HUES6 (cell line): ENCODE measurements at regions not wholly inside any gene's neighbourhood (a gene's known extent, or its start where the extent isn't known, plus 50 kb on each side); places are given as distances from the start of the nearest gene placed in this dataset.

Experiments used
- H3K27ac ChIP-seq: 2 replicates; pipeline ENCODE4 v1.7.0; 2013; ENCODE audit warnings: low read depth, mild to moderate bottlenecking, low read length, inconsistent platforms
- H3K27me3 ChIP-seq: 2 replicates; pipeline ENCODE4 v1.6.1; 2013; ENCODE audit warnings: low read length; ENCODE audit not compliant: control insufficient read depth, insufficient read depth
- H3K36me3 ChIP-seq: 2 replicates; pipeline ENCODE4 v1.6.1; 2013; ENCODE audit warnings: low read length; ENCODE audit not compliant: control insufficient read depth, insufficient read depth
- H3K4me1 ChIP-seq: 2 replicates; pipeline ENCODE4 v1.6.1; 2013; ENCODE audit warnings: low read length; ENCODE audit not compliant: control insufficient read depth, insufficient read depth
- H3K4me3 ChIP-seq: 2 replicates; pipeline ENCODE4 v1.5.1; 2013; ENCODE audit warnings: low read depth, low read length
- H3K9ac ChIP-seq: one replicate; pipeline ENCODE4 v1.6.1; 2013; ENCODE audit warnings: mild to moderate bottlenecking, low read length
- H3K9me3 ChIP-seq: 2 replicates; pipeline ENCODE4 v1.6.1; 2013; ENCODE audit warnings: low read depth, low read length; ENCODE audit not compliant: control insufficient read depth, insufficient read depth

DNA sequence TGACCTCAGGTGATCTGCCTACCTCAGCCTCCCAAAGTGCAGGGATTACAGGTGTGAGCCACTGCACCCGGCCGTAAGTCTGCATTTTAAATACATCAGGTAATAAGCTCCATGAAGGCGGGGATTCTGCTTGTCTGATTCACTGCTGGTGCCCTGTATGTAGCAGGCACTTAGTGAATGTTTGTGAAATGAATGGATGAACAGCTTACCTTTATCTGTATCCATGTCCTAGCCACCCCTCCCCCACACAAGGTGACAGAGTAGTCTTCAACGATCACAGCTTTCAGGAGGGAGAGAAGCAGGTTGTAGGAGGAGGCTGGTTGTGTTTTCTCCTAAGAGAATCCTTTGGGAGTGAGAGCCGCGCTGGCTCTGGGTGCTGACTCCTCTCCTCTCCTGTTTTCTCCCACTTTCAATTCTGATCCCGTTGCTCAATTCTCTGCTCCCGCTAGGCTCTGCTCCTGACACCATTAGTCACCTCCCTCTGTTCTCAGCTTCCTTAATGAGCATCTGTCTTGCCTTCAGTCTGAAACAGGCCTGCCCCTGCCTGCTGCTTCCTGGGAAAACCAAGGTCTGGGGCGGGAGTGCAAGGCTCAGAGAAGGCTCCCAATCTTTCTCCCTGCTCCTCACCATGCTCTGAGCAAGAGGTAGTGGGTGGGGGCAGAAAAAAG, 88.8 kb upstream of the CTNNA1 start:
- Histone ChIP-seq H3K27me3 (no peaks in the 10 kb centered on the region), H3K9me3 (no peaks in the 10 kb centered on the region), H3K4me3 (no peak overlapping the region), H3K36me3 (no peaks in the 10 kb centered on the region), H3K27ac (no peak overlapping the region), H3K4me1 (peaks cover 21% of the 10 kb centered on the region), H3K9ac (no peak overlapping the region)

DNA sequence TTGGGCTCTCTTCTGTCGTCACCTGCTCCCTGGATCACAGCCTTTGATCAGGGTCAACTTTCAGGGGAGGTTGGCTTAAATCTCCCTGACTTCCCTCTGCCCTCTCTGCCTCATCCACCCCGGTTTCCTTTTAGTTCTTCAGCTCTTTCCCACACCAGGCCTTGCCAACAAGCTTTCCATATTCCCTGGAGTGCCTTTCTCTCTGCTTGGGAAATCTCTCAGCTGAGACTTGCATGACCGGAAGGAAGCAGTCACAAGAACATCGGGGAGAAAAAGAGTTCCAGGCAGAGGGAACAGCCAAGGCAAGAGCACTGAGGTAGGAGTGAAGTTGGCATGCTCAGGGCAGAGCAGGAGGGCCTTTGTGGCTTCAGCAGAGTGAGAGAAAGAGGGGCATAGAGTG, 88.4 kb upstream of the HSPA9 start:
- Histone ChIP-seq H3K9ac (no peak overlapping the region), H3K27ac (no peak overlapping the region), H3K36me3 (no peaks in the 10 kb centered on the region), H3K4me3 (no peak overlapping the region), H3K9me3 (no peaks in the 10 kb centered on the region), H3K4me1 (peaks cover 15% of the 10 kb centered on the region), H3K27me3 (no peaks in the 10 kb centered on the region)

DNA sequence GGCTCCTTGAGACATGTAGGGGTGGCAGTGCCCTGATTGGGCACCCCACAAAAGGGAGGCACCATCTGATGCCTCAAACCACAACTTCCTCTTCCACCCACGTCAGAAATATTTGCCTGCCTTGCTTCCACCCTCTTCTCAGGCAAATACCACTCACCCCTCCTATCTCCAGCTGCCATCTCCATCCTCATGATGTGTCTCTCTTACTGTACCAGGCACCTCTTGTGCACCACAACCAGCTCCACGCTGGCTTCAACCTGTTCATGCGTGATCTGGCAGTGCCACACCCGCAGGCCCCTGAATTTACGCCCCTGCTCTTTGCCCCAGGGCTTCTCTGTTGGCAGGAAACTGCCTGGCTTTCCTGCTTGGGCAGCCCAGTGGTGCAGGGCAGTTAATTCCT, 87.8 kb upstream of the HSPA9 start:
- Histone ChIP-seq H3K27me3 (no peaks in the 10 kb centered on the region), H3K36me3 (no peaks in the 10 kb centered on the region), H3K4me3 (no peak overlapping the region), H3K9ac (no peak overlapping the region), H3K4me1 (peaks cover 15% of the 10 kb centered on the region), H3K27ac (no peak overlapping the region), H3K9me3 (no peaks in the 10 kb centered on the region)

DNA sequence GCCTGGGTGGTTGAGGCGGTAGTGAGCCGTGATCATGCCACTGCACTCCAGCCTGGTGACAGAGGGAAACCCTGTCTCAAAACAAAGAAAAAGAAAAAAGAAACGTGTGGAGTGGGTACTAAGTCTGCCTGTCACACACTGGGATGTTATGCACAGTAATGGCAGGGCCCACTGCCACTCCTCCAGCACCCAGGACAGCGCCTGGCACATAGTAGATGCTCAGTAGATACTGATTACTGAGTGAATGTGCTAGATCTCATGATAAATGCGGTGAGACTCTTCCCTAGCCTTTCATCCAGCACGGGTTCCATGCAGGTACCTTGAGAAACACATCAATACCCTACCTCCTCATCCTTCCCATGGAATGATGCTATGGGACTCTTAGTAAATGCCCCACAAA, 87.4 kb upstream of the HSPA9 start:
- H3K9ac ChIP-seq: no peak overlapping the region
- no peak overlapping the region for H3K27ac ChIP-seq
- no peak overlapping the region for H3K4me3 ChIP-seq
- no peaks in the 10 kb centered on the region for H3K9me3 ChIP-seq
- H3K27me3 ChIP-seq: no peaks in the 10 kb centered on the region
- H3K4me1 ChIP-seq: peaks cover 15% of the 10 kb centered on the region
- no peaks in the 10 kb centered on the region for H3K36me3 ChIP-seq

DNA sequence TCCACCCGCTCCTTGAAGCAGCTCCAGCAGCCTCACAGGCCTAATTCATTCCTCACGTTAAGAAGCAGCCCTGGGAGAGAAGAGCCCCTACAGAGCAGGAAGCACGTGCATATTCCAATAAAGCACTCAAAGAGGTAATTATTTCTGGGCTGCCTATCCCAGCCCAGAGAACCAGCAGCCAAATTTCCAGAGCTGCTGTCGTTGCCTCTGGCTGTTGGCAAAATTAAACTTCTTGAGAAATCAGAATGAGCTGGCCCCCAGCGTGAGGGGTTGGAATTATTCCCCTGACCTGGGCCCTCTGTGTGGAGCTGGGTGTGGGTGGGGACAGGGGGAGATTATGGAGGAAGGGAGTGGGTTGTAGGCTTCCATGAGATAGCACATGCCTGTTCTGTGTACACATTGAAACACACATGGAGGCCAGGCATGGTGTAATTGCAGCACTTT, 86.8 kb upstream of the HSPA9 start:
- Histone ChIP-seq H3K36me3 (no peaks in the 10 kb centered on the region), H3K27me3 (no peaks in the 10 kb centered on the region), H3K9ac (no peak overlapping the region), H3K9me3 (no peaks in the 10 kb centered on the region), H3K4me3 (no peak overlapping the region), H3K27ac (no peak overlapping the region), H3K4me1 (peaks cover 17% of the 10 kb centered on the region)

DNA sequence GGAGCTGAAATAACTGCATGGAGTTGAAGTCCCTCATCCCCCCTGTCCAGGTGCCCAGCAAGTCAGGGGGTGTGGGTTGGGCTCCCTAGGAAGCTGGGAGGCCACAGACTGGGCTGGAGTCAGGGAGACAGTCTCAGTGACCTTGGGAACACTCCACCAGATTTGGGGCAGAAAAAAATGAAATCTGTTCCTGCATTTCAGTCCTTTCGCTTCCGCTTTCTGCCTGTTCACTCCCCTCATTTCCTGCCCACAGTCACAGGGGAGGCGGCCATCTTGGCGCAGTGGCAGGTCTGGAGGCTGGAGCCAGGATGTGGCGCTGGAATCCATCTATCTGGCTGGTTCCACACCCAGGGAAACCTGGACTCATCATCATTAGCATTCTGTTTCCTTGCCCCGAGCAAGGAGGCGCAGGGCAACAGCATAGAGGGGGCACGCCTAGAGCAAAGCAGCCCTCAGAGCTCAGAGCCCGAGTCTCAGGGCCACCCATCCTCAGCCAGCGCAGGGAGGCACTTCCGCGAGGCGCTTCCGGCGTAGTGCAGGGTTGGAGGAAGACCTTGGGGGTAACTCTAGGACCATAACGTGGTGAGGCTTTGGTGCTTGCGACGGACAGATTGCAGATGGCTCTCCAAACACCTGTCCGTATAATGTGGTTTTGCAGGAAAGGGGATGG, 86.2 kb upstream of the HSPA9 start:
- Histone ChIP-seq H3K9me3 (no peaks in the 10 kb centered on the region), H3K36me3 (no peaks in the 10 kb centered on the region), H3K27ac (no peak overlapping the region), H3K4me1 (peaks cover 19% of the 10 kb centered on the region), H3K4me3 (no peak overlapping the region), H3K27me3 (no peaks in the 10 kb centered on the region), H3K9ac (no peak overlapping the region)

DNA sequence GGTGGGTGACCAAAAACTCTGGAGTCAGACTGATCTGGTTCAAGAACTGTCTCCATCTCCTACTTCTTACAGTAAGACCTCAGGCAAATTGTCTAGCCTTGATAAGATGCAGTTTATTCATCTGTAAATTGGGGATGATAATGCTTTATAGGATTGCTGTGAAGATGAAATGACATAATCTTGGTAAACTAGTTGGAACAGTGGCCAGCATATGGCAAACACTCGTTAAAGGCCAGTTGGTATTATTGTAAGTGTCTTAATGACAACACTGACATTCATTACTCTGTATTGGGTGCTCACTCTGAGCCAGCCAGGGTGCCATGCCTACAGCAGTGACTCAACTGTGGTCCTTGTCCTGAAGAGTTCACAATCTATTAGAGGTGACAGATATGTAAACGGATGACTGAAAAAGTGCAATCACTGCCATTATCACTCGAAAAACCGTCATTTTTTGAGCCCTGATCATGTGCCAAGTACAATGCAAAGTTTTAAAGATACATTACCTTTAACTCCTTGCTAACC, 84.9 kb upstream of the HSPA9 start:
- Histone ChIP-seq H3K4me1 (peaks cover 17% of the 10 kb centered on the region), H3K36me3 (no peaks in the 10 kb centered on the region), H3K27me3 (no peaks in the 10 kb centered on the region), H3K27ac (no peak overlapping the region), H3K9ac (no peak overlapping the region), H3K4me3 (no peak overlapping the region), H3K9me3 (no peaks in the 10 kb centered on the region)

DNA sequence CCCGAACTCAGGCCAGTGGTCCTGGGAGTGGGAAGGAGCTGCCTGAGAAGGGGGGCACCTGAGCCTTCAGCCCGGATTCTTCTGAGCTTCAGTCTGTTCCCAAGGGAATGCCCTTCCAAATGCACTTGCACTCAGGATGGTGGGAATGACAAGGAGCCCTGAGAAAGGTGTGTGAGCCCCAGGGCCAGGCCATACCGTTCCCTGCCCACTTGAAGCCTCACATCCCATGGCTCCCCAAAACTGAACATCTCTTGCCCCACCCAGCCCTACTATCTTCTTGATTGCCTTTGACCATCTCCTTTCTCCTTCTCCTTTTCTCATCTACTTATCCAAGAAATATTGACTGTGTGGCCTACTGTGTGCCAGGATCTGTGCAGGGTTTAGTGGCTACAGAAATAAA, 84.4 kb upstream of the HSPA9 start:
- Histone ChIP-seq H3K4me3 (no peak overlapping the region), H3K9ac (no peak overlapping the region), H3K27ac (no peak overlapping the region), H3K9me3 (no peaks in the 10 kb centered on the region), H3K36me3 (no peaks in the 10 kb centered on the region), H3K4me1 (peaks cover 15% of the 10 kb centered on the region), H3K27me3 (no peaks in the 10 kb centered on the region)

DNA sequence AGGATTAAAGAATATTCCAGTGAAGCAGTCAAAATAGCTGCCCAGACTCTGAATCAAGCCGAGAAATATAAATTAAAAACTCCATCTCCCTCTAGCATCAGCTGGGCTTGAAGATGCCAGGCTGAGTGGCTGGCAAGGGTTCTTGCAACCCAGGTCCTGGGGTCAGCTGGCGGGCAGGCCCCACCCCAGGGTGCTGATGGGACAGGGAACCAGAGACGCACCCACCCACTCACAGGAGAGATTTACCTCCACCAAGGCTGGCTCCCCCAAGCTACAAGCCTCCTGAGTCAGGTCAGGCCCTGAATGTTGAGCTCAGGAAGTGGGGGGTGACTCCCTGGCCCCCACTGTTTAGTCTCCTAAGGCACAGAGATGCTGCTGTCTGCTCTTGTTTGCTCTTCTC, 83.9 kb upstream of the HSPA9 start:
- Histone ChIP-seq H3K36me3 (no peaks in the 10 kb centered on the region), H3K27ac (no peak overlapping the region)

DNA sequence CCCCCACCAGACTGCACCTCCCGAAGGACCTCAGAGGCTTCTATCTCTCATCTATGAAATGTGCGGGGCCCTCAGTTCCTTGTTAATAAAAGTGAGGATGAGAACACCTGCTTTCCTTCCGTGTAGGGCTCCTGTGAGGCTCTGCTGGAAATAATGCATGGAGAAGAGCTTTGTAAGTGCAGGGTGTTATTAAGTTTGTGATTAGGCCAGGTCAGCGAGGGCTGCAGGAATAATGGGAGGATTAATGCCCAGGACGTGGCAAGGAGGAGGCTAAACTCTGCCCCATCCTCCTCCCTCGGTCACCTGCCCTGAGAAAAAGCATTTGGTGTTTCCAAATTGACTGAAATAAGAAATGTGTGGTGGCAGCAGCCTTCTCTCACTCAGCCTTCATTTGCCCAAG, 83.5 kb upstream of the HSPA9 start:
- no peaks in the 10 kb centered on the region for H3K27me3 ChIP-seq
- no peak overlapping the region for H3K9ac ChIP-seq
- H3K36me3 ChIP-seq: no peaks in the 10 kb centered on the region
- no peak overlapping the region for H3K27ac ChIP-seq
- H3K4me1 ChIP-seq: peaks cover 18% of the 10 kb centered on the region
- H3K9me3 ChIP-seq: no peaks in the 10 kb centered on the region
- no peak overlapping the region for H3K4me3 ChIP-seq

More for the DNA sequence above, 83.9 kb upstream of the HSPA9 start:
- H3K9me3 ChIP-seq: no peaks in the 10 kb centered on the region
- H3K27me3 ChIP-seq: no peaks in the 10 kb centered on the region
- H3K4me1 ChIP-seq: peaks cover 15% of the 10 kb centered on the region
- H3K4me3 ChIP-seq: no peak overlapping the region
- H3K9ac ChIP-seq: no peak overlapping the region

DNA sequence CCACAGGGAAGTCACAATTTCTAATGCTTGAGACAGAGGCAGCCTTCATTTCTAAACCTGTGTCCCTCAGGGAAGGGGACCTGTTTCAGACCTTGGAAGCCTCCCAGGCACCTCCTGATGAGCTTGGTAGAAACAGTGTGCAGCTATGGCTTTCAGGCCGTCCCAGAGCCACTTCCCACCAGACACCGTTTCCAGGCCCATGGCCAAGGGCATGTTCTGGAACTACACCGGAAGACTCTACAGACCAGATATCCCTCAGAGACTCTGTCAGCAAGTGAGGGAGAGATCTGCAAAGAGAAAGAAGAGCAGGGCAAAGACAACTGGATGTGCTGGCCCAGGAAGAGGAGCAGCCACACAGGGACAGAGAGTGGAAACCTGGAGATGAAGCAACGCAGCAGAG, 82.2 kb upstream of the HSPA9 start:
- Histone ChIP-seq H3K27me3 (no peaks in the 10 kb centered on the region), H3K4me3 (no peak overlapping the region), H3K27ac (no peak overlapping the region), H3K4me1 (peaks cover 17% of the 10 kb centered on the region; the same call in 1 of the 2 replicates), H3K36me3 (no peaks in the 10 kb centered on the region), H3K9me3 (no peaks in the 10 kb centered on the region), H3K9ac (no peak overlapping the region)
